HPDE6-E6E7 (cell line): ENCODE measurements at regions not wholly inside any gene's neighbourhood (a gene's known extent, or its start where the extent isn't known, plus 50 kb on each side); places are given as distances from the start of the nearest gene placed in this dataset.

Experiments used
- DNase-seq: peaks from one replicate; pipeline ENCODE4 v3.0.0; 2011; ENCODE audit warnings: missing footprints; ENCODE audit errors: extremely low spot score

- no peak for DNase-seq
These were observed 388.6 kb downstream of the BCAT1 start for GRCh38 chr12:24560192-24560775.

DNA sequence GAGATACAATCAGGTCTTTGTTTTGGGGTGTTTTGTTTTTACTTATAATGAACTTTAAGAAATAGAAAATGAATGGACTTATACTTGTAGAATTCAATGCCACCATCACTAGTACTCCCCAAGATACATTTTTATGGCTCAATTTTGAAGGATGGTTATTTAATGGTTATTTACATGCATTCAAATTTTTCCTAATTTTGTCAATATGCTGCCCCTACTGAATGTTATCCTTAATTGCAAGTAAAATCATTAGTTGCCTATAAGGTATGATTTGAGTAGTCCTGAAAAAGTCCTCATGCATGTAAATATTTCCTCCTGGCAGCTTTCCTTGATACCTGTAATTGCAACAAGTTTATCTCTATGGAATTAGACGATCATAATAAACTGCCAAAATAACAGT lies 391.2 kb downstream of the BCAT1 start:
- no peak for DNase-seq

- no peak for DNase-seq
These were observed 393.2 kb downstream of the BCAT1 start for GRCh38 chr12:24555730-24556129.

GRCh38 chr12:24554612-24555295 lies 394.1 kb downstream of the BCAT1 start:
- no peak for DNase-seq

DNA sequence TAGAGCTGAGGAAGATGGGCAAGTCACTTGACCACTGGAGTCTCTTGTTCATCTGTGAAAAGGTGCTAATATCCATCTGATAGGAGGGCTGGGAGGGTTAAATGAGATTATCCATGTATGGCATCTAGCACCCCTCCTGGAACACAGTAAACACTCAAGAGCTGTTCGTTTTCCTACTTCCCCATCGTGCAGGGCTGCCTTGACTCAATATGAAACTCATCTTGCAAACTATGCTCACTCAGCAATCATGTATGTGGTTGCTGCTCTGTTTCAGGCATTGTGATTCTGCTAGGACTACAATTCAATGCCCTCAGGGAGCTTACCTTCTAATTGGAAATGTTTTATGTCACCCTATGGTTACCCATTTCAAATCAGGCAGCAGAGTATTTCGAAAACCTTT lies 395.6 kb downstream of the BCAT1 start:
- DNase-seq = no peak

DNA sequence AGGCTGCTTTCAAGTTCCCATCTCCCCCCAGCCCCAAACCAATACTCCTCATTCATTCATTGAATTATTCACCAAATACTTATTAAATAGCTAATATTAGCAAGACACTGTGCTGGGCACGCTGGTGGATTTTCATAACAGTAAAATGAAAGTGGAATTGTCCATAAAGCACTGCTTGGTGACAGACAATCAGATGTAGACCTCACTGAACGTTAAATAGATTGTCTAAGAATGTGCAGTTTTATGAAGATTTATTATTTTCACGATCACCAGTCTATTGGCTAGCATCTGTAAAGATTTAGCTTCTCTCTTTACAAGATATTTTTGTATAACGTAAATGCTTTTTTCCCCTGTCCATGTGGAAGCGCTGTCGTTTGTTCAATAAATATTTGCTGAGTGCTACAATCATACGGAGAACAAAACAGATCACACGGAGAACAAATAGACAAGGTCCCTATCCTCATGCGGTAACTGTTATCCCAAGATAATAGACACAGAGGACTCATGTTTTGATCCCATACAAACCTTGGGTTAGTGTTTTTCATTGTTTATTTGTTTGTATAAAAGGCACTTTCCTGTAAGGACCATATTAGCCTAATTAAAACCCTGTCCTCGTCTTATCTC lies 397.6 kb downstream of the BCAT1 start:
- no peak for DNase-seq

- no peak for DNase-seq
These were observed 398.3 kb downstream of the BCAT1 start for GRCh38 chr12:24550609-24551008.

- no peak for DNase-seq
These were observed 402.2 kb downstream of the BCAT1 start for GRCh38 chr12:24546661-24547060.

DNA sequence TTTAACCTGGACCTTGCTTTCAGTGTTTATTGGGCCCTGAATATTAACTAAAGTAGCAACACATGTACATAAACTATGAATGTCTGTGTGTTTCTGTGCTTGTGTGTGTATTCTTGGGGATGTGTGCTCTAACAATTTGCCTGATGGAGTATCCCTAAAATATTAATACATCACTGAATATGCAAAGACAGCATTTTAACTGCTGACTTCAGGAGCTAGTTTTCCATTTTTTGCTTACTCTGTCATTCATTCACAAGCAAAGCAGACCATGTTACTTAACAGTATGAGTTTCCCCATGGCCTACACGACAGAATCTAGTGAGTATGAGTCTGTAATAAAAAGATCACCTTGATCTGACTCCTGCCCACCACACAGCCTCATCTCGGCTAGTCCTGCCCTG lies 402.8 kb downstream of the BCAT1 start:
- no peak for DNase-seq

- DNase-seq = no peak
These were observed 404.5 kb downstream of the BCAT1 start for GRCh38 chr12:24544368-24544767.

GRCh38 chr12:24541193-24541871 lies 407.6 kb downstream of the BCAT1 start:
- no peak for DNase-seq

DNA sequence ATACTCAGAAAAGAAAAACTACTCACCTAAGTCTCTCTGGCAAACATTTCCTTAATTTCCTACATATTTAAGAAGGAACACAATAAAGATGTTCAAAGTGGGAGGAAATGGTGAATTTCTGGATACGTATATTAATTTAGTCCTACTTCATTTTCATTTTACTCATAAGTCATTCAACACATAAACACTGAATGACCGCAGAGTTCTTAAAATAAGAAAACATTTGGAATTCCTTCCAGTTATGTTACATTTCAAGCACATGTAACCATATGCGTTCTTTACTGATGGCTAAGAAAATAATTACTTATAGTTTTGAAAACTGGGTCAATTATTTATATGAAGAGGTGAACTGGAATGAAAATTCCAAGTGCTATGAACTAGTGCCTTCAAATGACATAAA lies 409.3 kb downstream of the BCAT1 start:
- no peak for DNase-seq

GRCh38 chr12:24537083-24537860 lies 411.6 kb downstream of the BCAT1 start:
- DNase-seq = no peak

DNA sequence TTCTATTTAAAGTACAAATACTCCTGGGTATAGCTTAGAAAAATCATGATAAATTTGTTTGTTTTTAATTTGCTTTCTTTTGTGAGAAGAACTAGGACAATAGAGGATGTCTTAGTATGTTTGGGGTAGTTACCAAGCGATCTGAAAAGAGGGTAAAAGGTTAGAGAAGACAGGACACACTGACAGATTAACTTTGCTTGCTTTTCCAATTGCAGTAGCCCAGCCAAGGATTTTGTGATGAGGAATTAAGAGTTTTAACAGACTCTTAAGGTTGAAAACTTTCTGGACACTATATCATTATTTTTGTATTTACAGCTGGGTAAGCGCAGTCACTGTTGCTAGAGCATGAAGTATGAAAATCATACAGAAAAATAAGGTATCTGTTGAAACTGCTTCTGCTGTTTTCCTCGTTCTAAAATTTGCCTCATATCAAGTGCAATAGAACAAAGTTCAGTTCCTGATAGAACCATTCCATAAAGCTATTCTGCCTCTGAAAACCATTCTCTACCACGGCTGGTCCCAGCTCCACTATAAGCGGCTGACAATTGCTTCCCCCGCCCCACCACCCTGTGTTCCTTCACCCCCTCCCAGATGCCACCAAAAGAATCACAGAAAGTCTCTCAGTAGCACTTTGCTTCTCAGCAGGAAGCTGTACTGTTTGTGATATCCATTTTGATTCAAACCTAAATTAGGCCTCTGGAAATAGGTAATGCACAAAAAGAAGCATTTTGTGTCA lies 413.4 kb downstream of the BCAT1 start:
- DNase-seq = no peak

- DNase-seq = no peak
These were observed 414.3 kb downstream of the BCAT1 start for GRCh38 chr12:24534622-24535021.

GRCh38 chr12:24533716-24534352 lies 415.1 kb downstream of the BCAT1 start:
- DNase-seq = no peak

DNA sequence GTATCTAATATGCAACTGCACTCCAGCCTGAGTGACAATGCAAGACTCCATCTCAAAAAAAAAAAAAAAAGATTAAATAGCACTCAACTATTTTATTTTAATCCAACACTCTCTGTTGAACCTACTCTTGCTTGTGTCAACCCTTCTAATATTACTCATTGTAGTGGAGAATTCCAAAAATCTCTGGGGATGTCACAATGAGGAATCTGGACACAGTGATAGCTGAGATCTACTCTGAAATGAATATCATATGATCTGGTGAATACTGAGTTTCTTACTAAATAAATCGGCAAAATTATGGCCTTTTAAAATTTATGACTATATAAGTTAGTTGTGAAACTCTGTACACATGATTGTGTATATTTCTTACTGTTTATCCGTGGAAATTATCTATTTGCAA lies 418.2 kb downstream of the BCAT1 start:
- DNase-seq = no peak

DNA sequence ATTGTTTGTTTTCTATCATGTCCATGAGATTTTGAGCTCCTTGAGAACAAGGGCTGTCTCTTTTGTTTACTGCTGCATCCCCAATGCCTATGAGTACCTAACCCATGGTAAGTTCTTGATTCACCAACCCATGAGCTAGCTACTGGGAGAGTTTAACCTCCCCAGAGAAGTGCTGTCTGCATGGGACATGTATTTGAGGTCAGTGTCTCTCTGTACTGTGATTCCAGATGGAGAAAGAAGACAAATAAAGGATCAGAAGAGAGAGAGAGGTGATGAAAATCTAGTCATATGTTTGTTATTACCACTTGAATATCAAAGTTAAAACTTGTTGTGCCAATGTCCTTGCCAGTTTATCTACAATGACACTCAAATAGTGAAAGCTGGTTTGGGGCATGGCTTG lies 421.8 kb downstream of the BCAT1 start:
- no peak for DNase-seq

GRCh38 chr12:24522736-24523135 lies 426.2 kb downstream of the BCAT1 start:
- DNase-seq = no peak

DNA sequence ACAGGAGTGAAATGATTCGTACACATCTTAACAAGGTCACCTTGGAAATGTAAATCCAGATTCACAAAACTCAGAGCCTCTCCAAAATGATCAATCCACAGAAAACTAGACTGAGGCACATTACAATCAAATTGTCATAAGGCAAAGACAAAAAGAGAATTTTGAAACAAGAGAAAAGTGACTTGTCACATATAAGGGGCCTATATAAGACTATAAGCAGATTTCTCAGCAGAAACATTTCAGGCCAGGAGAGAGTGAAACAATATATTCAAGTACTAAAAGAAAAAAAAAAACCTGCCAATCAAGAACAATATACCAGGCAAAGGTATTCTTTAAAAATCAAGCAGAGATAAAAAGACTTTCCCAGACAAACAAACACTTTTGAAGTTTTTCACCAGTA lies 429.1 kb downstream of the BCAT1 start:
- DNase-seq = no peak

DNA sequence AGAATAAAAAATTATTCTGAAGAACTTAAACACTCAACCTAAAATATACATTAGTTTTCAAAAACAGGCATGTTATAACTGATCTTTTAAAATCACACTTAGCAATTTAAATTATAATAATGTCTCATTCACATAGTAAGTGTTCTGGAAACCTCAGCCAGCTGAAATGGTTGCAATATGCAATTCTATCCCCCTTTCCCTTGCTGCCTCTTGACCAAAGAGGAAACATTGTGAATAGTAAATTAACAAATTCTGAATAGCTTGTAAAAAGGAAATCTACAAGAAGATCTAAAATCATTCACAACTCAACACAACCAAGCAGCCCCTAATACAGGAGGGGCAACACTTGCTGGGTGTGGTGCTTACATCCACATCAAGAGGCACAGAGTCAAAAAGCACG lies 431.9 kb downstream of the BCAT1 start:
- no peak for DNase-seq
